CD4-positive, alpha-beta T cell (primary cell): ENCODE measurements at regions not wholly inside any gene's neighbourhood (a gene's known extent, or its start where the extent isn't known, plus 50 kb on each side); places are given as distances from the start of the nearest gene placed in this dataset.

ENCODE experiments used
- ATAC-seq: fragments of 200-7000 bp; cut with Tn5 transposase; one replicate; pipeline ENCODE4 v1.10.0; 2022; ENCODE audit warnings: mild to moderate bottlenecking; ENCODE audit not compliant: poor library complexity
- CTCF ChIA-PET: fragments of 350-600 bp; sonication (Branson Sonifier 250); formaldehyde crosslinking; loops from one replicate; lab custom pipeline; 2021; ENCODE audit warnings: antibody characterized with exemption, inconsistent platforms; lab: Charles Lee
- POLR2A ChIA-PET: fragments of 350-600 bp; sonication (Branson Sonifier 250); formaldehyde crosslinking; loops from one replicate; lab custom pipeline; 2021; ENCODE audit warnings: antibody characterized with exemption, inconsistent platforms; lab: Charles Lee
- DNase-seq, 14 experiments: peaks; one replicate each; pipeline ENCODE4 v3.0.0-alpha.2; 2013 to 2020; ENCODE audit warnings: mixed read lengths in 2 of 14
- H3K27ac ChIP-seq, 2 donors: one replicate each; pipeline versions ENCODE4 v1.5.1 to v1.7.0; 2013; ENCODE audit warnings: low read length in 2 of 2, low read depth in 1 of 2, mild to moderate bottlenecking in 1 of 2
- H3K27me3 ChIP-seq, 2 experiments: 1 replicate in 1 of 2; 2 replicates in 1 of 2; pipeline versions ENCODE4 v1.6.1 to v1.7.0; 2013; ENCODE audit warnings: low read length in 2 of 2, control low read depth in 1 of 2, mild to moderate bottlenecking in 1 of 2, moderate library complexity in 1 of 2; ENCODE audit not compliant: insufficient read depth in 2 of 2, control insufficient read depth in 1 of 2
- H3K36me3 ChIP-seq: one replicate; pipeline ENCODE4 v1.6.1; 2013; ENCODE audit warnings: low read length, control low read depth; ENCODE audit not compliant: insufficient read depth
- H3K4me1 ChIP-seq: one replicate; pipeline ENCODE4 v1.6.1; 2013; ENCODE audit warnings: low read length, control low read depth; ENCODE audit not compliant: insufficient read depth
- H3K4me3 ChIP-seq: one replicate; pipeline ENCODE4 v1.5.1; 2013; ENCODE audit warnings: mild to moderate bottlenecking, low read length, moderate library complexity
- H3K9me3 ChIP-seq, 2 experiments: 1 replicate in 1 of 2; 2 replicates in 1 of 2; pipeline versions ENCODE4 v1.6.1 to v1.7.0; 2013; ENCODE audit warnings: low read length in 2 of 2, mild to moderate bottlenecking in 2 of 2, control low read depth in 1 of 2, moderate library complexity in 1 of 2; ENCODE audit not compliant: control insufficient read depth in 1 of 2, insufficient read depth in 1 of 2
- H3K27ac Mint-ChIP-seq: one replicate; pipeline ENCODE4 v1.8.0; 2020; ENCODE audit warnings: mixed read lengths
- H3K27me3 Mint-ChIP-seq: one replicate; pipeline ENCODE4 v1.8.0; 2021; ENCODE audit warnings: mixed read lengths
- H3K36me3 Mint-ChIP-seq: one replicate; pipeline ENCODE4 v1.8.0; 2021; ENCODE audit warnings: low read depth, mixed read lengths
- H3K4me1 Mint-ChIP-seq: one replicate; pipeline ENCODE4 v1.8.0; 2021; ENCODE audit warnings: low read depth, mixed read lengths
- H3K4me3 Mint-ChIP-seq: one replicate; pipeline ENCODE4 v1.8.0; 2020; ENCODE audit warnings: mild to moderate bottlenecking, mixed read lengths
- H3K9me3 Mint-ChIP-seq: one replicate; pipeline ENCODE4 v1.8.0; 2020; ENCODE audit warnings: mixed read lengths
- intact Hi-C, 2 experiments: fragments of 100-400 bp; cut with DNase I in 1 of 2; cut with micrococcal nuclease in 1 of 2; formaldehyde crosslinking; loops; one replicate each; pipeline versions ENCODE4 v1.15.1 to v1.9.0; 2023 to 2025; cut with DNase I, micrococcal nuclease
- TF ChIP-seq, protein P1 (sequence below): fragments of 200-600 bp; IDR thresholded peaks from one replicate; pipeline ENCODE4 v1.8.0; 2022; ENCODE audit warnings: antibody characterized with exemption, mild to moderate bottlenecking

DNA sequence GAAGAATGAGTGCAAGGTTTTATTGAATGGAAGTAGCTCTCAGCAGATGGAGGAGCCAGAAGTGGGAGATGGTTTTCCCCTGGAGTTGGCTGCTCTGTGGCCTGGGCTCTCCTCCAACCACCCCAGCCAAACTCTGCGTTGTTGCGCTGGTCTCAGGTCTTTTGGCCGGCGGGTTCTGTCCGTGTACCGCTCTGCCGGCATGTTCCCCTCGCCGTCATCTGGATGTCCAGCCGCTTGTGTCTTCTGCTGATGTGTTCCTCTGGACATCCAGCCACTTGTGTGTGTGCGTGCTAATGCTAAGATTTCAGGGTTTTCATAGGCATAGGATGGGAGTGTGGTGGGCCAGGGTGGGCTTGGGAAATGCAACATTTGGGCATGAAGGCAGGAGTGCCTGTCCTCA is 1311.3 kb upstream of the TMEFF2 start:
- Mint-ChIP-seq H3K9me3 (no peaks in the 10 kb centered on the region), H3K27ac (no peak overlapping the region), H3K27me3 (no peaks in the 10 kb centered on the region), H3K4me1 (no peaks in the 10 kb centered on the region), H3K36me3 (no peaks in the 10 kb centered on the region), H3K4me3 (no peak overlapping the region)
- Histone ChIP-seq H3K4me3 (no peak overlapping the region), H3K9me3 (peaks cover 0 to 12% of the 10 kb centered on the region in 2 experiments), H3K27ac (no peak overlapping the region), H3K4me1 (no peaks in the 10 kb centered on the region), H3K36me3 (no peaks in the 10 kb centered on the region), H3K27me3 (no peaks in the 10 kb centered on the region)
- TF ChIP-seq, protein P1, sequence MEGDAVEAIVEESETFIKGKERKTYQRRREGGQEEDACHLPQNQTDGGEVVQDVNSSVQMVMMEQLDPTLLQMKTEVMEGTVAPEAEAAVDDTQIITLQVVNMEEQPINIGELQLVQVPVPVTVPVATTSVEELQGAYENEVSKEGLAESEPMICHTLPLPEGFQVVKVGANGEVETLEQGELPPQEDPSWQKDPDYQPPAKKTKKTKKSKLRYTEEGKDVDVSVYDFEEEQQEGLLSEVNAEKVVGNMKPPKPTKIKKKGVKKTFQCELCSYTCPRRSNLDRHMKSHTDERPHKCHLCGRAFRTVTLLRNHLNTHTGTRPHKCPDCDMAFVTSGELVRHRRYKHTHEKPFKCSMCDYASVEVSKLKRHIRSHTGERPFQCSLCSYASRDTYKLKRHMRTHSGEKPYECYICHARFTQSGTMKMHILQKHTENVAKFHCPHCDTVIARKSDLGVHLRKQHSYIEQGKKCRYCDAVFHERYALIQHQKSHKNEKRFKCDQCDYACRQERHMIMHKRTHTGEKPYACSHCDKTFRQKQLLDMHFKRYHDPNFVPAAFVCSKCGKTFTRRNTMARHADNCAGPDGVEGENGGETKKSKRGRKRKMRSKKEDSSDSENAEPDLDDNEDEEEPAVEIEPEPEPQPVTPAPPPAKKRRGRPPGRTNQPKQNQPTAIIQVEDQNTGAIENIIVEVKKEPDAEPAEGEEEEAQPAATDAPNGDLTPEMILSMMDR, result no peak
- ChIA-PET CTCF (no interaction called here), POLR2A (no interaction called here)
- intact Hi-C loops, result no loop called here
- ATAC-seq (no peak), DNase-seq (no peak)

DNA sequence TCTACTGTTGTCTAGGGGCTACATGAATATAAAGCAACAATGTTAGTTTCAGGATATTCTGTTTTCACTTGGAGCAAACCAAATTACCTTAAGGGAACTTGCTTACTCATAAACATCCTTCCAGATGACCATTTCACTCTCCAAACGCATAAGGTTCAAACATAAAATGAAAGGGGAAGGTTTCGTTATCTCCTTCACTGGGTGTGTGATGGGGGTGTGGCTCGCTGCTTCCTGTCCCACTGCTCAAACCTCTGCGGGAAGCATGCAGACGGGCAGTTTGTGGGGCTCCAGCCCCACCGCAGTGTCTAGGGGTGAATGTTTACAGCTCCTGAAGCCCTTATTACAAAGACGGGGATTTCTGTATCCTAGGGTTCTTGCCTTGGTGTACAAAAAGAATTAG is 1310.9 kb upstream of the TMEFF2 start:
- no peak overlapping the region for H3K27ac Mint-ChIP-seq
- TF ChIP-seq, protein P1, result no peak
- H3K9me3 Mint-ChIP-seq, result no peaks in the 10 kb centered on the region
- CTCF ChIA-PET, result no interaction called here
- intact Hi-C loops, result no loop called here
- ATAC-seq (no peak), DNase-seq (no peak)
- H3K36me3 Mint-ChIP-seq, result no peaks in the 10 kb centered on the region
- H3K9me3 ChIP-seq, result peaks cover 0 to 12% of the 10 kb centered on the region in 2 experiments
- no peaks in the 10 kb centered on the region for H3K27me3 Mint-ChIP-seq
- H3K4me1 ChIP-seq, result no peaks in the 10 kb centered on the region
- no peaks in the 10 kb centered on the region for H3K27me3 ChIP-seq
- H3K4me1 Mint-ChIP-seq, result no peaks in the 10 kb centered on the region
- POLR2A ChIA-PET, result no interaction called here
- no peak overlapping the region for H3K4me3 ChIP-seq
- H3K27ac ChIP-seq, result no peak overlapping the region
- H3K4me3 Mint-ChIP-seq, result no peak overlapping the region
- H3K36me3 ChIP-seq, result no peaks in the 10 kb centered on the region

- H3K36me3 Mint-ChIP-seq, result no peaks in the 10 kb centered on the region
- no peaks in the 10 kb centered on the region for H3K4me1 ChIP-seq
- H3K4me3 Mint-ChIP-seq, result no peak overlapping the region
- POLR2A ChIA-PET, result no interaction called here
- no peaks in the 10 kb centered on the region for H3K4me1 Mint-ChIP-seq
- peaks cover 0 to 12% of the 10 kb centered on the region in 2 experiments for H3K9me3 ChIP-seq
- DNase-seq (no peak), ATAC-seq (no peak)
- no peak overlapping the region for H3K4me3 ChIP-seq
- H3K27me3 Mint-ChIP-seq, result no peaks in the 10 kb centered on the region
- H3K27me3 ChIP-seq, result no peaks in the 10 kb centered on the region
- H3K27ac Mint-ChIP-seq, result no peak overlapping the region
- no peaks in the 10 kb centered on the region for H3K36me3 ChIP-seq
- no peak overlapping the region for H3K27ac ChIP-seq
- CTCF ChIA-PET, result no interaction called here
- TF ChIP-seq, protein P1, result no peak
- intact Hi-C loops, result no loop called here
- peaks cover 3% of the 10 kb centered on the region for H3K9me3 Mint-ChIP-seq
Observed at GRCh38 chr2:193502363-193503035, 1307.8 kb upstream of the TMEFF2 start.
